ENCODE measurements at regions not wholly inside any gene's neighbourhood (a gene's known extent, or its start where the extent isn't known, plus 50 kb on each side); places are given as distances from the start of the nearest gene placed in this dataset.
"Not testable (repeated sequence)": the region's sequence is repeated elsewhere in the genome, so short reads cannot be mapped to it uniquely, and the experiment has no call there.

DNA sequence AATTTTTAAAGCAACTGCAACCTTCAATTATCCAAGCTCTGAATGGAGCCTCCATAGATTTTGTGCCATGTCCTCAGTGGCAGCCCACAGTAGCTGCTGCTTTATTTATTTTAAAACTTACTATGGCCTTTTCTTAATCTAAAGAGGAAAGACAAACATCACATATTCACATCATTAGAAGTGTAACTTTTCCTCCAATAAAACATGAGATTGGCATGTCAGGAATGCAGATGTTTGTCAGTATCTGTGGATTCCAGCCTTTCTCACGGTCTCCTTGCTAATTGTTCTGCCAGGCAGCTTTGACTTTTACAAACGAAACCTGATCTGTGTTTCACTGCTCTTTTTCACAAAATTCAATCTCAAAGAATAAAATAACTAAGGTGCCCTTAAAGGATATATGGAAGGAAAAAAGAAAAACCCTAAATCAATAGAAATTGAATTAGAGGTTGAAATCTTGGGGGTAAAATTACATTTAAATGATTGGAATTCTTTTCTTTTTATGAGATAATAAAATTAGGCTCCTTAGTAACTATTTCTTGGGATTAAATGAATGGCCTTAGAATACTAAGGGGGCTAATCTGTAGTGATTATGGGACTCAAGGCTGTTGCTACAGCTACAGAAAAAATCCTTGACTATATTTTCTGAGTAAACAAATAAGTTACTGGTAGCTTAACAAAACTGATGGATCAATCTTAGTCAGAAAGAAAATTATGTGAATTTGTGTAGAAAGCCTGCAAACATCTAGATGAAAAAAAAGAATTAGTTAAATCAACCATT lies 151.3 kb downstream of the RTL9 start:
- WGBS, 2 donors, result 21 to 31% methylated on average over 2 of the region's 2 CpGs
- H3K27me3 ChIP-seq (ENCODE audit: control insufficient read depth in 1 of 2, insufficient read depth in 2 of 2, low read length in 2 of 2), result no peaks in the 10 kb centered on the region
- no peaks in the 10 kb centered on the region for H3K9me3 ChIP-seq (ENCODE audit: control insufficient read depth in 2 of 2, insufficient read depth in 1 of 2, low read depth in 1 of 2, low read length in 1 of 2)
- H3K36me3 ChIP-seq (ENCODE audit: control insufficient read depth in 2 of 2, insufficient read depth in 2 of 2, low read length in 1 of 2), result no peaks in the 10 kb centered on the region
- H3K4me3 ChIP-seq (ENCODE audit: low read depth in 1 of 2, low read length in 2 of 2), result no peak overlapping the region
- H3K4me1 ChIP-seq (ENCODE audit: control insufficient read depth in 2 of 2, insufficient read depth in 2 of 2, low read length in 1 of 2), result no peaks in the 10 kb centered on the region
- H3K27ac ChIP-seq (ENCODE audit: low read depth in 2 of 2, low read length in 1 of 2), result no peak overlapping the region

DNA sequence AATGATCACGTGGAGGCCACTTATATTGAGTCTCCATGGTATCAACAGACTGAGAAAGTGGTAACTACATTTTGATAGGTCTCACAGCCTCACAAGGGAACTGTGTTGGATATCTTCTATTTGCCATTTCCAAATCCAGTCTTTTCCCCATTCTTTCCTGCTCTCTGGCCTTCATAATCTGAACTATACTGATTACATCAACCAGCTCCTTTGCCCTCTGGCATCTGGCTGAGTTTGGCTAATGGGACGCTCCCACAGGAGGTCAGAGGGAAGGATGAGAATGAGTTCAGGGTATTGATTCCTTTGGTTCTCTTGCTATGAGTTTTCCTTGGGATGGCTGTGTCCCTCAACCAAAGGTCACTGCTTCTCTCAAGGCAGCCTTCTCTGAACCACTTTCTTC lies 152.6 kb downstream of the RTL9 start:
- H3K9me3 ChIP-seq (ENCODE audit: control insufficient read depth in 2 of 2, insufficient read depth in 1 of 2, low read depth in 1 of 2, low read length in 1 of 2), result no peaks in the 10 kb centered on the region
- no peak overlapping the region for H3K27ac ChIP-seq (ENCODE audit: low read depth in 2 of 2, low read length in 1 of 2)
- H3K4me3 ChIP-seq (ENCODE audit: low read depth in 1 of 2, low read length in 2 of 2), result no peak overlapping the region
- WGBS, 2 donors, result 62 to 89% methylated on average over 2 of the region's 2 CpGs
- H3K27me3 ChIP-seq (ENCODE audit: control insufficient read depth in 1 of 2, insufficient read depth in 2 of 2, low read length in 2 of 2), result no peaks in the 10 kb centered on the region
- no peaks in the 10 kb centered on the region for H3K4me1 ChIP-seq (ENCODE audit: control insufficient read depth in 2 of 2, insufficient read depth in 2 of 2, low read length in 1 of 2)
- no peaks in the 10 kb centered on the region for H3K36me3 ChIP-seq (ENCODE audit: control insufficient read depth in 2 of 2, insufficient read depth in 2 of 2, low read length in 1 of 2)

DNA sequence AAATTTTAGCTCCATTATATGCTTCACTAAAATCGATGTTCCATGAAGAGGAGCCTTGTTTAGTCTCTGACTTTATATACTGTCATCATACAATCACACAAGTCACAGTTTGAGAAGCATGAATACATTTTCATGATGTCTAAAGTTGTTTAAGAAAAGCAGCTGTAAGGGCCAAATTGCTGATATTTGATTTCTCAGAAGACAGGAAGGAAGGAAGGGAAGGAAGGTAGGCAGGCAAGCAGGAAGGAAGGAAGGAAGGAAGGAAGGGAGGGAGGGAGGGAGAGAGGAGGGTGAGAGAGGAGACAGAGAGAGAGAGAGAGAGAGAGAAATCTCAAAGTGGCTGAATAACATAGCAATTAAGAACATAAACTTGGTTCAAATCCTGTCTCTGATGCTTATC lies 153.7 kb downstream of the RTL9 start:
- Histone ChIP-seq H3K4me3 (ENCODE audit: low read depth in 1 of 2, low read length in 2 of 2) (no peak overlapping the region), H3K9me3 (ENCODE audit: control insufficient read depth in 2 of 2, insufficient read depth in 1 of 2, low read depth in 1 of 2, low read length in 1 of 2) (no peaks in the 10 kb centered on the region), H3K27ac (ENCODE audit: low read depth in 2 of 2, low read length in 1 of 2) (no peak overlapping the region), H3K4me1 (ENCODE audit: control insufficient read depth in 2 of 2, insufficient read depth in 2 of 2, low read length in 1 of 2) (no peaks in the 10 kb centered on the region), H3K27me3 (ENCODE audit: control insufficient read depth in 1 of 2, insufficient read depth in 2 of 2, low read length in 2 of 2) (no peaks in the 10 kb centered on the region), H3K36me3 (ENCODE audit: control insufficient read depth in 2 of 2, insufficient read depth in 2 of 2, low read length in 1 of 2) (no peaks in the 10 kb centered on the region)
- WGBS, 2 donors, result 76 to 86% methylated on average over 1 of the region's 1 CpG

DNA sequence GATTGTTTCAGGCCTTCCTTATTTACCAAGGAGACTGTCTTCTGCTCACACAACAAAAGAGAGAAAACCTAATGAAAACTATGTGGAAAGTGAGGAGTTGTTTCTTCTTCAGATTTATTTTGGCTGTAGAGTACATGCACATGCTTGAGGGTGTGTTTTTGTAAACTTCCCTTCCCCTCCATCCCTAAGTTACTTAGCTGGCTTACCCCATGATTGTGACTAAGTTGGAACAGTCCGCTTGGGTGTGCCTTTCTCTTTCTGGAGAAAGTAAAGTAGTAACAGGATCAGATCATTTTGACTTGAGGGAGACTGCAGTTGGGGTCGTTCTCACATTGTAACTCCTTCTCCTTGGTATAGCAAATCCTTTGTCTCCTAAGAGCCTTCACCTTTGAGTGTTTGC lies 155.9 kb downstream of the RTL9 start:
- WGBS, 2 donors, result 65 to 76% methylated on average over 2 of the region's 2 CpGs
- no peaks in the 10 kb centered on the region for H3K27me3 ChIP-seq (ENCODE audit: control insufficient read depth in 1 of 2, insufficient read depth in 2 of 2, low read length in 2 of 2)

DNA sequence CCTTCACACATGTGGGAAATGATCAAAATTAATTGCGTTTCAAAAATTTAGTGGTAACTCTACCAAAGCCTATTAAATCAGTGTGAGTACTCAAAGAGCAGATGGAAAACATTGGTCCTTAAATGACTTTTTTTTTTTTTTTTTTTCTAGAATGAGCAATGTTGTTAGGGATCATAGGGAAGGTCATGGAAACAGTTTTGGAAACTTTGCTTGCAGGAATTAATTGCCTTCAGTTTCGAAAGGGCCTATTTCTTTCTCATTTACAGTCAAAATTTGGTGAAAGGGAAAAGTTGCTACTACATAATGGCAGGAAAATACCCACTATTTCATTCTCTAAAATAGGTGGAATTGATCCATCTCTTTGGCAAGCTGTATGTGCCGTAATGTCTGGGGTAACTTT lies 160.9 kb downstream of the RTL9 start:
- H3K27ac ChIP-seq (ENCODE audit: low read depth in 2 of 2, low read length in 1 of 2), result no peak overlapping the region
- H3K4me1 ChIP-seq (ENCODE audit: control insufficient read depth in 2 of 2, insufficient read depth in 2 of 2, low read length in 1 of 2), result no peaks in the 10 kb centered on the region
- H3K4me3 ChIP-seq (ENCODE audit: low read depth in 1 of 2, low read length in 2 of 2), result no peak overlapping the region
- WGBS, 2 donors, result 71 to 78% methylated on average over 3 of the region's 3 CpGs
- H3K36me3 ChIP-seq (ENCODE audit: control insufficient read depth in 2 of 2, insufficient read depth in 2 of 2, low read length in 1 of 2), result no peaks in the 10 kb centered on the region
- H3K9me3 ChIP-seq (ENCODE audit: control insufficient read depth in 2 of 2, insufficient read depth in 1 of 2, low read depth in 1 of 2, low read length in 1 of 2), result no peaks in the 10 kb centered on the region
- no peaks in the 10 kb centered on the region for H3K27me3 ChIP-seq (ENCODE audit: control insufficient read depth in 1 of 2, insufficient read depth in 2 of 2, low read length in 2 of 2)

More for the DNA sequence above, 155.9 kb downstream of the RTL9 start:
- Histone ChIP-seq H3K36me3 (ENCODE audit: control insufficient read depth in 2 of 2, insufficient read depth in 2 of 2, low read length in 1 of 2) (no peaks in the 10 kb centered on the region), H3K27ac (ENCODE audit: low read depth in 2 of 2, low read length in 1 of 2) (no peak overlapping the region), H3K9me3 (ENCODE audit: control insufficient read depth in 2 of 2, insufficient read depth in 1 of 2, low read depth in 1 of 2, low read length in 1 of 2) (no peaks in the 10 kb centered on the region), H3K4me3 (ENCODE audit: low read depth in 1 of 2, low read length in 2 of 2) (no peak overlapping the region), H3K4me1 (ENCODE audit: control insufficient read depth in 2 of 2, insufficient read depth in 2 of 2, low read length in 1 of 2) (no peaks in the 10 kb centered on the region)

DNA sequence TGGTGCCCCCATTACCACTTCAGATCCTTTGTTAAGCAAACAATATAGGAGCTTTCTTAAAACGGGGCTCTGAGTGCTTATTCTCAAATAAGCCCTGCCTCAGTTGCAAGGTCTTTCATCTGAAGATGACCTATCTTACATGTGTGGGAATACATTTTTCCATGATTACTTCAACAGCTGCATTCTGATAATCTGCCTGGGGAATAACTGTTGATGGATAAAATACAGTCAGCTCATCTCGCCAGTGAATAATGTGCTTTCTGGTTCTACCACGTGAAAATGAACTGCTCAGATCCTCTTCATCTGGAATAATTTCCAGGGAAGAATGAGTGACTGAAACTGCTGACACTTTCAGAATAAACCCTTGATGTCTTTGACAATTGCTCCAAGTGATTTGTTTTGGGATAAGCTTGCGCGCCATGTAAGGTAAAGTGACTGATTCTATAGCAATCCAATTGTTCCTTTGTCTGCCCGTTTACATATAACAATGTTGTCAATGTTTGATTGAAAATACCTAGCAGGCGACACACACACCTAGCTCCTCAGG lies 161.3 kb downstream of the RTL9 start:
- WGBS, 2 donors, result 61 to 70% methylated on average over 7 of the region's 7 CpGs
- Histone ChIP-seq H3K27me3 (ENCODE audit: control insufficient read depth in 1 of 2, insufficient read depth in 2 of 2, low read length in 2 of 2) (no peaks in the 10 kb centered on the region), H3K27ac (ENCODE audit: low read depth in 2 of 2, low read length in 1 of 2) (no peak overlapping the region), H3K4me1 (ENCODE audit: control insufficient read depth in 2 of 2, insufficient read depth in 2 of 2, low read length in 1 of 2) (no peaks in the 10 kb centered on the region), H3K9me3 (ENCODE audit: control insufficient read depth in 2 of 2, insufficient read depth in 1 of 2, low read depth in 1 of 2, low read length in 1 of 2) (no peaks in the 10 kb centered on the region), H3K36me3 (ENCODE audit: control insufficient read depth in 2 of 2, insufficient read depth in 2 of 2, low read length in 1 of 2) (no peaks in the 10 kb centered on the region), H3K4me3 (ENCODE audit: low read depth in 1 of 2, low read length in 2 of 2) (no peak overlapping the region)

DNA sequence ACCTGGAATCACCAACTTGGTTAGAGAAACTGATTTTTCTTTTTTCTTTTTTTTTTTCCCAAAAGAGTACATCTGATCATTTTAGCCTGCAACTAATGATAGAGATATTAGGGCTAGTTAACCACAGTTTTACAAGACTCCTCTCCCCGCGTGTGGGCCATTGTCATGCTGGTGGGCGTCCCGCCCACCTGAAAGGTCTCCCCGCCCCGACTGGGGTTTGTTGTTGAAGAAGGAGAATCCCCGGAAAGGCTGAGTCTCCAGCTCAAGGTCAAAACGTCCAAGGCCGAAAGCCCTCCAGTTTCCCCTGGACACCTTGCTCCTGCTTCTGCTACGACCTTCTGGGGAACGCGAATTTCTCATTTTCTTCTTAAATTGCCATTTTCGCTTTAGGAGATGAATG lies 162.0 kb downstream of the RTL9 start:
- H3K36me3 ChIP-seq (ENCODE audit: control insufficient read depth in 2 of 2, insufficient read depth in 2 of 2, low read length in 1 of 2); H3K4me3 ChIP-seq (ENCODE audit: low read depth in 1 of 2, low read length in 2 of 2); H3K9me3 ChIP-seq (ENCODE audit: control insufficient read depth in 2 of 2, insufficient read depth in 1 of 2, low read depth in 1 of 2, low read length in 1 of 2); H3K4me1 ChIP-seq (ENCODE audit: control insufficient read depth in 2 of 2, insufficient read depth in 2 of 2, low read length in 1 of 2); H3K27me3 ChIP-seq (ENCODE audit: control insufficient read depth in 1 of 2, insufficient read depth in 2 of 2, low read length in 2 of 2); H3K27ac ChIP-seq (ENCODE audit: low read depth in 2 of 2, low read length in 1 of 2): not testable (repeated sequence)
- 53 to 63% methylated on average over 11 to 12 of the region's 13 CpGs for WGBS, 2 donors

DNA sequence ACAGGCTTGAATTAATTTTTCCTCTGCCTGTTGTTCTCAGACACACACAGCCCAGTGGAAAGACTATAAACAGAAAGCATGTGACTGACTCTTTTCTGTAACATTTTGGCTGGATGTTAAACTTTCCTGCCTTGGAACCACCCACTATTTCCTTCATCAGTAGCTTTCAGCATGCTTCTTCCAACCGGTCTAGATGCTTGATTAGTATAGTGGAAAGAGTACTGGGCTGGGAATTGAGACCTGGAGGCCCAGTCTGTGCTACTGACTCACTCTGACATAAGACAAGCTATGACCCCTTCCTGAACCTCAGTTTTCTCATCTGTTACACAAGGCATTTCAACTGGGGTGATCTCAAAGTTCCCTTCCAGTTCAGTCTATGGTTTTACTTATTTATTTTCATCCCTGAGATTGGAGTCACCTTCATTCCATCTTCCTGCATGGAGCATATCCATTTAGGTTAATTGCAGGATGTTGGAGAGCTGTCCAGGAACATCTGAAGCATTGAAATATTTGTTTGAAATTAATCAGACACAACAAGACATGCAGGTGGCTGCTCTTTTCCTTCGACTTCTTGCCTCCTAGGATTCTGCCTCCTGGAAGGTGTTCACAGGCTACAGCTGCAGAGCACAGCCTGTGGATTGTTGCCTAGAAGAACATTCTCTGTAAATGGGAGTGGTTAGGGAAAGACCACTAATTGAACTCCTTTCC lies 173.4 kb downstream of the RTL9 start:
- no peaks in the 10 kb centered on the region for H3K36me3 ChIP-seq (ENCODE audit: control insufficient read depth in 2 of 2, insufficient read depth in 2 of 2, low read length in 1 of 2)
- 51 to 56% methylated on average over 2 of the region's 2 CpGs for WGBS, 2 donors
- H3K4me3 ChIP-seq (ENCODE audit: low read depth in 1 of 2, low read length in 2 of 2), result no peak overlapping the region
- H3K9me3 ChIP-seq (ENCODE audit: control insufficient read depth in 2 of 2, insufficient read depth in 1 of 2, low read depth in 1 of 2, low read length in 1 of 2), result no peaks in the 10 kb centered on the region
- no peak overlapping the region for H3K27ac ChIP-seq (ENCODE audit: low read depth in 2 of 2, low read length in 1 of 2)
- H3K4me1 ChIP-seq (ENCODE audit: control insufficient read depth in 2 of 2, insufficient read depth in 2 of 2, low read length in 1 of 2), result no peaks in the 10 kb centered on the region
- no peaks in the 10 kb centered on the region for H3K27me3 ChIP-seq (ENCODE audit: control insufficient read depth in 1 of 2, insufficient read depth in 2 of 2, low read length in 2 of 2)

DNA sequence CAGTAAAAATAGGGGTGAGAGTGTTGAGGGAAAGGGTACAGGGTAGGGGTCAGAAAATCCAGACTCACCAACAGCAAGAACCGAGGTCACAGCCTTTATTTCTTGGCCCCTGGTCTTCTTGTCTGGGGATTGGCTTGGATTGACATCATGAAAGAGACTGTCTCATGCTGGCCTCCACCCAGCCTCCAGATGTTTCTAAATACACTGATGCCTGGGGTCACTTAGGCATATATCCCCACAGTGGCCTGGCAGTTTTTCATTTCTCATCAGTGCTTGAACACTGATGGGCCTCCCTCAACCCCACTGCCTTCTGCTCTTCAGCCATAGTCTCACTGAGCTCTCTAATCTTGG lies 173.9 kb downstream of the RTL9 start:
- Histone ChIP-seq H3K4me1 (ENCODE audit: control insufficient read depth in 2 of 2, insufficient read depth in 2 of 2, low read length in 1 of 2) (no peaks in the 10 kb centered on the region), H3K27me3 (ENCODE audit: control insufficient read depth in 1 of 2, insufficient read depth in 2 of 2, low read length in 2 of 2) (no peaks in the 10 kb centered on the region), H3K9me3 (ENCODE audit: control insufficient read depth in 2 of 2, insufficient read depth in 1 of 2, low read depth in 1 of 2, low read length in 1 of 2) (no peaks in the 10 kb centered on the region), H3K36me3 (ENCODE audit: control insufficient read depth in 2 of 2, insufficient read depth in 2 of 2, low read length in 1 of 2) (no peaks in the 10 kb centered on the region), H3K4me3 (ENCODE audit: low read depth in 1 of 2, low read length in 2 of 2) (no peak overlapping the region), H3K27ac (ENCODE audit: low read depth in 2 of 2, low read length in 1 of 2) (no peak overlapping the region)
- 53 to 56% methylated on average over 1 of the region's 1 CpG for WGBS, 2 donors

DNA sequence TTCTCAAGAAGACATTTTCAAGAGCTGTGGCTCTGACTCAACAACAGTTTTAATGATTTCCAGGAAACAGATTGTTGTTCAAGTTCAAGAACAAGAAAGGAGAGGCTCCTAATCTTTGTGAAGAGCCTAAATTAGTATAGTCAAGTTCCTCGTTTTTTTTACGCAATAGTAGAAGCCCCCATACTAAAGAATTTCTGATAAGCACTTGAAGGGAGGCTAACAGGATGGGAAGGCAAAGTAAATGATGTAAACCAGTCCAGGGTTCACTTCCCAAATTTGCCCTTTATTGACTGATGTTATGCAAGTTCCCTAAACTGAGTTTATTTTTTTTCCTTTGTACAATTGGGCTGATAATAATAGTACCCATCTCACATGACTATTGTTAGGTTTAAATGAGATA lies 178.2 kb downstream of the RTL9 start:
- Histone ChIP-seq H3K4me3 (ENCODE audit: low read depth in 1 of 2, low read length in 2 of 2) (no peak overlapping the region), H3K27me3 (ENCODE audit: control insufficient read depth in 1 of 2, insufficient read depth in 2 of 2, low read length in 2 of 2) (no peaks in the 10 kb centered on the region), H3K9me3 (ENCODE audit: control insufficient read depth in 2 of 2, insufficient read depth in 1 of 2, low read depth in 1 of 2, low read length in 1 of 2) (no peaks in the 10 kb centered on the region), H3K36me3 (ENCODE audit: control insufficient read depth in 2 of 2, insufficient read depth in 2 of 2, low read length in 1 of 2) (no peaks in the 10 kb centered on the region), H3K4me1 (ENCODE audit: control insufficient read depth in 2 of 2, insufficient read depth in 2 of 2, low read length in 1 of 2) (no peaks in the 10 kb centered on the region), H3K27ac (ENCODE audit: low read depth in 2 of 2, low read length in 1 of 2) (no peak overlapping the region)
- 37 to 59% methylated on average over 2 of the region's 2 CpGs for WGBS, 2 donors

All from esophagus (tissue), 2 donors.